Fibroblast of lung (primary cell): ENCODE measurements at regions not wholly inside any gene's neighbourhood (a gene's known extent, or its start where the extent isn't known, plus 50 kb on each side); places are given as distances from the start of the nearest gene placed in this dataset.

ENCODE experiments used
- DNase-seq, 2 donors: peaks; one replicate each; pipeline versions ENCODE4 v3.0.0 to v3.0.0-alpha.2; 2010; ENCODE audit warnings: low read depth in 2 of 2
- H2AFZ ChIP-seq: 2 replicates; pipeline ENCODE4 v1.5.1; 2012; ENCODE audit warnings: low read length, control low read depth, inconsistent platforms
- H3K27ac ChIP-seq: 2 replicates; pipeline ENCODE4 v1.5.1; 2011; ENCODE audit warnings: low read length, control low read depth; ENCODE audit not compliant: insufficient read depth
- H3K27me3 ChIP-seq: 2 replicates; pipeline ENCODE4 v1.5.1; 2011; ENCODE audit warnings: mild to moderate bottlenecking, low read length; ENCODE audit not compliant: control insufficient read depth, insufficient read depth
- H3K36me3 ChIP-seq: 2 replicates; pipeline ENCODE4 v1.5.1; 2011; ENCODE audit warnings: low read length; ENCODE audit not compliant: control insufficient read depth, insufficient read depth
- H3K4me1 ChIP-seq: 2 replicates; pipeline ENCODE4 v1.5.1; 2011; ENCODE audit warnings: low read length; ENCODE audit not compliant: control insufficient read depth, insufficient read depth; ENCODE audit errors: extremely low read depth
- H3K4me2 ChIP-seq: 2 replicates; pipeline ENCODE4 v1.5.1; 2011; ENCODE audit warnings: low read length, control low read depth; ENCODE audit not compliant: insufficient read depth; ENCODE audit errors: extremely low read depth
- H3K4me3 ChIP-seq, 4 experiments: fragments of 200-600 bp in 1 of 4; sonication (generic) in 1 of 4; replicated peaks in 1 of 4; 2 replicates each; pipeline ENCODE4 v1.5.1; 2011 to 2016; ENCODE audit warnings: low read length in 4 of 4, low read depth in 3 of 4, mild to moderate bottlenecking in 3 of 4, control low read depth in 2 of 4, inconsistent platforms in 1 of 4, mixed read lengths in 1 of 4; ENCODE audit not compliant: insufficient read depth in 1 of 4; ENCODE audit errors: control extremely low read depth in 1 of 4
- H3K79me2 ChIP-seq: 2 replicates; pipeline ENCODE4 v1.5.1; 2012; ENCODE audit warnings: mild to moderate bottlenecking, low read length, inconsistent platforms; ENCODE audit not compliant: control insufficient read depth, insufficient read depth
- H3K9ac ChIP-seq: 2 replicates; pipeline ENCODE4 v1.5.1; 2011; ENCODE audit warnings: mild to moderate bottlenecking, low read length, control low read depth; ENCODE audit not compliant: insufficient read depth
- H3K9me3 ChIP-seq: 2 replicates; pipeline ENCODE4 v1.5.1; 2012; ENCODE audit warnings: low read depth, low read length; ENCODE audit not compliant: control insufficient read depth, insufficient read depth
- H4K20me1 ChIP-seq: 2 replicates; pipeline ENCODE4 v1.5.1; 2011; ENCODE audit warnings: low read length; ENCODE audit not compliant: control insufficient read depth, insufficient read depth; ENCODE audit errors: extremely low read depth
- CTCF ChIP-seq, 2 donors: IDR thresholded peaks in 1 of 2; conservative IDR thresholded peaks in 1 of 2; 1 replicate in 1 of 2; 2 replicates in 1 of 2; pipeline ENCODE4 v1.5.1; 2011 to 2012; ENCODE audit warnings: low read length in 2 of 2, control low read depth in 1 of 2, inconsistent platforms in 1 of 2, low read depth in 1 of 2, mild to moderate bottlenecking in 1 of 2
- EZH2 ChIP-seq: IDR thresholded peaks from 2 replicates; pipeline ENCODE4 v1.5.1; 2012; ENCODE audit warnings: low read length, control low read depth, mild to moderate bottlenecking; ENCODE audit errors: missing control alignments

GRCh38 chrX:113269203-113269602 lies 428.6 kb upstream of the AMOT start:
- no peaks in the 10 kb centered on the region for H3K27me3 ChIP-seq
- no peak overlapping the region for H3K4me2 ChIP-seq
- no peaks in the 10 kb centered on the region for H3K9me3 ChIP-seq
- H3K4me3 ChIP-seq: no peak overlapping the region
- no peak overlapping the region for H3K9ac ChIP-seq
- H2AFZ ChIP-seq: no peak overlapping the region
- no peaks in the 10 kb centered on the region for H3K36me3 ChIP-seq
- H3K27ac ChIP-seq: no peak overlapping the region
- H3K4me1 ChIP-seq: no peaks in the 10 kb centered on the region
- no peak for DNase-seq
- no peaks in the 10 kb centered on the region for H4K20me1 ChIP-seq
- no peaks in the 10 kb centered on the region for H3K79me2 ChIP-seq
- TF ChIP-seq CTCF (conservative IDR thresholded peaks at IDR 0.05 in 1 of 2, IDR thresholded peaks at IDR 0.05 in 1 of 2; ENCODE audit: low read depth in 1 of 2, low read length in 2 of 2): no peak

GRCh38 chrX:113260474-113260873 lies 419.8 kb upstream of the AMOT start:
- H4K20me1 ChIP-seq: no peaks in the 10 kb centered on the region
- H3K36me3 ChIP-seq: no peaks in the 10 kb centered on the region
- no peak overlapping the region for H3K4me3 ChIP-seq
- TF ChIP-seq EZH2 (no peak), CTCF (conservative IDR thresholded peaks at IDR 0.05 in 1 of 2, IDR thresholded peaks at IDR 0.05 in 1 of 2; ENCODE audit: low read depth in 1 of 2, low read length in 2 of 2) (no peak)
- no peaks in the 10 kb centered on the region for H3K9me3 ChIP-seq
- H3K4me1 ChIP-seq: no peaks in the 10 kb centered on the region
- no peak overlapping the region for H2AFZ ChIP-seq
- no peak for DNase-seq
- H3K9ac ChIP-seq: no peak overlapping the region
- H3K4me2 ChIP-seq: no peak overlapping the region
- no peaks in the 10 kb centered on the region for H3K27me3 ChIP-seq
- H3K79me2 ChIP-seq: no peaks in the 10 kb centered on the region
- H3K27ac ChIP-seq: no peak overlapping the region

GRCh38 chrX:113222305-113222704 lies 381.7 kb upstream of the AMOT start:
- TF ChIP-seq EZH2: no peak
- no peak for TF ChIP-seq CTCF (conservative IDR thresholded peaks at IDR 0.05 in 1 of 2, IDR thresholded peaks at IDR 0.05 in 1 of 2; ENCODE audit: low read depth in 1 of 2, low read length in 2 of 2)
- no peaks in the 10 kb centered on the region for H4K20me1 ChIP-seq
- H3K27ac ChIP-seq: no peak overlapping the region
- H3K27me3 ChIP-seq: no peaks in the 10 kb centered on the region
- H3K4me3 ChIP-seq: no peak overlapping the region
- H3K9ac ChIP-seq: no peak overlapping the region
- H2AFZ ChIP-seq: no peak overlapping the region
- no peak overlapping the region for H3K4me2 ChIP-seq
- no peaks in the 10 kb centered on the region for H3K4me1 ChIP-seq
- DNase-seq: no peak
- no peaks in the 10 kb centered on the region for H3K36me3 ChIP-seq
- H3K79me2 ChIP-seq: no peaks in the 10 kb centered on the region
- H3K9me3 ChIP-seq: no peaks in the 10 kb centered on the region
